ENCODE measurements at regions not wholly inside any gene's neighbourhood (a gene's known extent, or its start where the extent isn't known, plus 50 kb on each side); places are given as distances from the start of the nearest gene placed in this dataset.

DNA sequence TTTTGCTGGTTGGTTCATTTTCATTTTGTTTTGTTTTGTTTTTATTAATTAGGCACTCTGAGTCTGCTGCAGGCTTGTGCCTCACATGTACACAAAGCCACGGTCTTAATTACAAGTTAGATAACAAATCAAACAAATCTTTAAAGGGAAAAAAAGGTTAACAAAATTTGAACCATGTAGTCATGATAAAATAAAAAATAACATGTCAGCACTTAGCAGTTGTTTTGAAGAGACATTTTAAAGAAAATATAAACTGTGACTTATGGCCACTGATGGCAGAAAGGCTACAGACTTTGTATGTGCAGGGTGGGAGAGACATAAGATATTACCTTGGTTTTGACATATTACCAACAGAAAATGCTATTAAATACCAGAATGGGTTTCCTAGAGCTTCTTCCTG, 1035.4 kb downstream of the TUSC7 start:
- TF ChIP-seq EZH2phosphoT487 (IDR thresholded peaks at IDR 0.05; ENCODE audit: low read length): no peak
- TF ChIP-seq, protein P1, sequence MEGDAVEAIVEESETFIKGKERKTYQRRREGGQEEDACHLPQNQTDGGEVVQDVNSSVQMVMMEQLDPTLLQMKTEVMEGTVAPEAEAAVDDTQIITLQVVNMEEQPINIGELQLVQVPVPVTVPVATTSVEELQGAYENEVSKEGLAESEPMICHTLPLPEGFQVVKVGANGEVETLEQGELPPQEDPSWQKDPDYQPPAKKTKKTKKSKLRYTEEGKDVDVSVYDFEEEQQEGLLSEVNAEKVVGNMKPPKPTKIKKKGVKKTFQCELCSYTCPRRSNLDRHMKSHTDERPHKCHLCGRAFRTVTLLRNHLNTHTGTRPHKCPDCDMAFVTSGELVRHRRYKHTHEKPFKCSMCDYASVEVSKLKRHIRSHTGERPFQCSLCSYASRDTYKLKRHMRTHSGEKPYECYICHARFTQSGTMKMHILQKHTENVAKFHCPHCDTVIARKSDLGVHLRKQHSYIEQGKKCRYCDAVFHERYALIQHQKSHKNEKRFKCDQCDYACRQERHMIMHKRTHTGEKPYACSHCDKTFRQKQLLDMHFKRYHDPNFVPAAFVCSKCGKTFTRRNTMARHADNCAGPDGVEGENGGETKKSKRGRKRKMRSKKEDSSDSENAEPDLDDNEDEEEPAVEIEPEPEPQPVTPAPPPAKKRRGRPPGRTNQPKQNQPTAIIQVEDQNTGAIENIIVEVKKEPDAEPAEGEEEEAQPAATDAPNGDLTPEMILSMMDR (IDR thresholded peaks at IDR 0.05; ENCODE audit: low read length): no peak

All from MM.1S (cell line).